ENCODE measurements at regions not wholly inside any gene's neighbourhood (a gene's known extent, or its start where the extent isn't known, plus 50 kb on each side); places are given as distances from the start of the nearest gene placed in this dataset.

- Histone ChIP-seq H3K27me3 (ENCODE audit: control insufficient read depth, low read length) (peaks cover 43% of the 10 kb centered on the region), H3K4me3 (ENCODE audit: low read length) (no peak overlapping the region), H3K9me3 (ENCODE audit: control insufficient read depth, insufficient read depth, low read length) (no peaks in the 10 kb centered on the region), H3F3A (ENCODE audit: control insufficient read depth, insufficient read depth) (no peaks in the 10 kb centered on the region), H3K4me1 (ENCODE audit: control insufficient read depth, low read length) (peaks cover 43% of the 10 kb centered on the region), H3K4me2 (ENCODE audit: low read length) (no peak overlapping the region), H3K9me2 (replicated peaks; ENCODE audit: control insufficient read depth, low read length) (no peaks in the 10 kb centered on the region), H3K27ac (ENCODE audit: low read depth, low read length) (no peak overlapping the region), H3K36me3 (ENCODE audit: control insufficient read depth, low read length) (no peaks in the 10 kb centered on the region), H4K20me1 (ENCODE audit: control insufficient read depth, insufficient read depth, low read depth, low read length) (no peaks in the 10 kb centered on the region), H3K79me2 (ENCODE audit: control insufficient read depth, low read length) (no peaks in the 10 kb centered on the region)
- TF ChIP-seq CTCF (IDR thresholded peaks at IDR 0.05; ENCODE audit: low read depth, low read length, poor library complexity, severe bottlenecking) (no peak), EZH2phosphoT487 (IDR thresholded peaks at IDR 0.05; ENCODE audit: borderline replicate concordance, low read length) (no peak)
Measured at GRCh38 chr15:69669446-69669845, 216.8 kb downstream of the RPLP1 start.

- no peak overlapping the region for H3K4me2 ChIP-seq (ENCODE audit: low read length)
- H3K4me3 ChIP-seq (ENCODE audit: low read length), result no peak overlapping the region
- peaks cover 63% of the 10 kb centered on the region for H3K27me3 ChIP-seq (ENCODE audit: control insufficient read depth, low read length)
- no peaks in the 10 kb centered on the region for H3K9me2 ChIP-seq (replicated peaks; ENCODE audit: control insufficient read depth, low read length)
- H3F3A ChIP-seq (ENCODE audit: control insufficient read depth, insufficient read depth), result no peaks in the 10 kb centered on the region
- TF ChIP-seq EZH2phosphoT487 (IDR thresholded peaks at IDR 0.05; ENCODE audit: borderline replicate concordance, low read length) (0 out of 2 replicates have a peak, but pooled peaks have one; percentile 42), CTCF (IDR thresholded peaks at IDR 0.05; ENCODE audit: low read depth, low read length, poor library complexity, severe bottlenecking) (no peak)
- peaks cover 11% of the 10 kb centered on the region for H3K4me1 ChIP-seq (ENCODE audit: control insufficient read depth, low read length)
- no peaks in the 10 kb centered on the region for H4K20me1 ChIP-seq (ENCODE audit: control insufficient read depth, insufficient read depth, low read depth, low read length)
- H3K79me2 ChIP-seq (ENCODE audit: control insufficient read depth, low read length), result no peaks in the 10 kb centered on the region
- no peak overlapping the region for H3K27ac ChIP-seq (ENCODE audit: low read depth, low read length)
- H3K9me3 ChIP-seq (ENCODE audit: control insufficient read depth, insufficient read depth, low read length), result no peaks in the 10 kb centered on the region
- no peaks in the 10 kb centered on the region for H3K36me3 ChIP-seq (ENCODE audit: control insufficient read depth, low read length)
Measured at GRCh38 chr15:69673291-69673881, 220.8 kb downstream of the RPLP1 start.

GRCh38 chr15:69675731-69676130, 223.1 kb downstream of the RPLP1 start:
- Histone ChIP-seq H3K4me2 (ENCODE audit: low read length) (no peak overlapping the region), H4K20me1 (ENCODE audit: control insufficient read depth, insufficient read depth, low read depth, low read length) (no peaks in the 10 kb centered on the region), H3K27ac (ENCODE audit: low read depth, low read length) (no peak overlapping the region), H3K9me3 (ENCODE audit: control insufficient read depth, insufficient read depth, low read length) (no peaks in the 10 kb centered on the region), H3K36me3 (ENCODE audit: control insufficient read depth, low read length) (no peaks in the 10 kb centered on the region), H3K9me2 (replicated peaks; ENCODE audit: control insufficient read depth, low read length) (no peaks in the 10 kb centered on the region), H3K27me3 (ENCODE audit: control insufficient read depth, low read length) (peaks cover 72% of the 10 kb centered on the region), H3K79me2 (ENCODE audit: control insufficient read depth, low read length) (no peaks in the 10 kb centered on the region), H3F3A (ENCODE audit: control insufficient read depth, insufficient read depth) (no peaks in the 10 kb centered on the region), H3K4me1 (ENCODE audit: control insufficient read depth, low read length) (no peaks in the 10 kb centered on the region; the same call in 1 of the 2 replicates), H3K4me3 (ENCODE audit: low read length) (no peak overlapping the region)
- TF ChIP-seq EZH2phosphoT487 (IDR thresholded peaks at IDR 0.05; ENCODE audit: borderline replicate concordance, low read length) (no peak), CTCF (IDR thresholded peaks at IDR 0.05; ENCODE audit: low read depth, low read length, poor library complexity, severe bottlenecking) (no peak)

All from DOHH2 (cell line).